ENCODE measurements at regions not wholly inside any gene's neighbourhood (a gene's known extent, or its start where the extent isn't known, plus 50 kb on each side); places are given as distances from the start of the nearest gene placed in this dataset.

DNA sequence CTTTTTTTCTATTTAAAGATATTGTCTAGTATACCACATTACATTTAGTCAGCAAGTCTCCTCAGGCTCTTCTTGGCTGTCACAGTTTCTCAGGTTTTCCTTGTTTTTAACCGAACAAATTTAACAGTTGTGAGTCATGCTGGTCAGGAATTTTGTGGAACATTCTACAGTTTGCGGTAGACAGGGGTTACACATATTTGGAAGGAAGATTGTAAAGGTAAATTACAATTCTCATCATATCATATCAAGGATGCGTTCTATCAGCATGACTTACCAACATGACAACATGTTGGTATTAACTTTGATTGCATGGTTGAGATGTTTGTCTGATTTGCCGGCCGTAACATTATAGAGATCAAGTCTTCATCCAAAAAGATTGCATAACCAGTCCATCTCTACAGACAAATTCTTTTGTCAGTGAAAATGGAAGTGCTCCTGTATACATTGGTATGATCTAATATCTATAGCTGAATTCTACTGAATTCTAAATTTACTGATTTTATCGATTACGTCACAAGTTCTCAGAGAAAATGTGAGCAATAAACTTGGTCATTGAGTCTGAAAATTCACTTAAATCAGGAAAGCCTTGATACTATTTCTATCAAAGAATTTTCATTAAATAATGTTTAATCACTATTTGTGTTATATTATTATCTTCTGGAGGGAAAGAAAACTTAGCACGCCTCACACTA, 664.4 kb upstream of the SLC8A1 start:
- H3K27ac Mint-ChIP-seq, result no peak overlapping the region
- no peaks in the 10 kb centered on the region for H3K4me1 Mint-ChIP-seq
- H3K9me3 Mint-ChIP-seq, result peaks cover 0 to 18% (median 6%) of the 10 kb centered on the region in 6 donors
- no peaks in the 10 kb centered on the region for H3K36me3 Mint-ChIP-seq
- no peak overlapping the region for H3K4me3 Mint-ChIP-seq
- no peak for DNase-seq
- H3K27me3 Mint-ChIP-seq (ENCODE audit: low read depth in 3 of 3), result peaks cover 0 to 2% (median 0%) of the 10 kb centered on the region in 3 donors

DNA sequence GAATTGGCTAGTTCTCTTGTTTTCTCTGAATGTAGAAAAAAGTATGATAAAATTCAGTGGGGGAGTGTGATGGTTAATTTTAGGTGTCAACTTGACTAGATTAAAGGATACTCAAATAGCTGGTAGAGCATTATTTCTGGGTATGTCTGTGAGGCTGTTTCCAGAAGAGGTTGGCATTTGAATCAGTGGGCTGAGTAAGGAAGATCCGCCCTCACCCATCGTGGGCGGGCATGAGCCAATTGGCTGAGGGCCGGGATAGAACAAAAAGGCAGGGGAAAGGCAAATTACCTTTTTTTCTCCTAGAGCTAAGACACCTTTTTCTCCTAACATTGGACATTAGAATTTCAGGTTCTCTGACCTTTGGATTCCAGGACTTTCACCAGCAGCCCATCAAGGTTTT, 667.6 kb upstream of the SLC8A1 start:
- H3K4me3 Mint-ChIP-seq, result no peak overlapping the region

DNA sequence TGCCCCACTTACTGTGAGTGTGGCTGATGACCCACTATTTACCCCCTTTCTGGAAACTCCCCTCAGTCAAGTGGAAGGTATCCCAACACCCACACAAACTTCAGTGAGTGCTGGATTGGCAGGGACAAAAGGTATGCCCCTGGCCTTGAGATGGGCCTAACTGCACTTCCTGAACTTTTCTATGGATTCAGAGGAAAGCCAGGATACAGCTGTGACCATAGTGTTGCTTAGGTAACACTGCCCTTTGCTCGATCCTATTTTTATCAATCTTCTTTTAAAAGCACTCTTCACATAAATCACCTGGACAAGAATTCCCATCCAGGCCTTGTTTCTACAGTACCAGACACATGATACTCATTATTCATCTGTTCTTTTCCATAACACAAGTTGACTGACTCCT, 671.5 kb upstream of the SLC8A1 start:
- peaks cover 1 to 22% (median 8%) of the 10 kb centered on the region in 6 donors for H3K9me3 Mint-ChIP-seq
- H3K36me3 Mint-ChIP-seq, result no peaks in the 10 kb centered on the region
- H3K27ac Mint-ChIP-seq, result no peak overlapping the region
- no peak for DNase-seq
- H3K27me3 Mint-ChIP-seq (ENCODE audit: low read depth in 3 of 3), result no peaks in the 10 kb centered on the region
- H3K4me3 Mint-ChIP-seq, result no peak overlapping the region
- no peaks in the 10 kb centered on the region for H3K4me1 Mint-ChIP-seq

More for the DNA sequence above, 667.6 kb upstream of the SLC8A1 start:
- DNase-seq, result no peak
- no peaks in the 10 kb centered on the region for H3K36me3 Mint-ChIP-seq
- H3K27ac Mint-ChIP-seq, result no peak overlapping the region
- H3K9me3 Mint-ChIP-seq, result peaks cover 1 to 21% (median 6%) of the 10 kb centered on the region in 6 donors
- H3K4me1 Mint-ChIP-seq, result no peaks in the 10 kb centered on the region
- H3K27me3 Mint-ChIP-seq (ENCODE audit: low read depth in 3 of 3), result peaks cover 0 to 2% (median 0%) of the 10 kb centered on the region in 3 donors

DNA sequence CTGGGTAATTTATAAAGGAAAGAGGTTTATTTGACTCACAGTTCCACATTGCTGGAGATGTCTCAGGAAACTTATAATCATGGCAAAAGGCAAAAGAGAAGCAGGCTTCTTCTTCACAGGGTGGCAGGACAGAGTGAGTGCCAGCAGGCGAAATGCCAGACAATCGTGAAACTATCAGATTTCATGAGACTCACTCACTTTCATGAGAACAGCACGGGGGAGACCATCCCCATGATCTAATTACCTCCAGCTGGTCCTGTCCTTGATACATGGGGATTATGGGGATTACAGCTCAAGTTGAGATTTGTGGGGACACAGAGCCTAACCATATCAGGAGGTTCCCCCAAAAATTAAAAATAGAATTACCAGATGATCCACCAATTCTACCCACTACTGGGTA, 675.5 kb upstream of the SLC8A1 start:
- Mint-ChIP-seq H3K27ac (no peak overlapping the region), H3K4me1 (no peaks in the 10 kb centered on the region), H3K36me3 (no peaks in the 10 kb centered on the region), H3K9me3 (peaks cover 0 to 12% (median 8%) of the 10 kb centered on the region in 6 donors), H3K27me3 (ENCODE audit: low read depth in 3 of 3) (no peaks in the 10 kb centered on the region), H3K4me3 (no peak overlapping the region)
- DNase-seq, result no peak

DNA sequence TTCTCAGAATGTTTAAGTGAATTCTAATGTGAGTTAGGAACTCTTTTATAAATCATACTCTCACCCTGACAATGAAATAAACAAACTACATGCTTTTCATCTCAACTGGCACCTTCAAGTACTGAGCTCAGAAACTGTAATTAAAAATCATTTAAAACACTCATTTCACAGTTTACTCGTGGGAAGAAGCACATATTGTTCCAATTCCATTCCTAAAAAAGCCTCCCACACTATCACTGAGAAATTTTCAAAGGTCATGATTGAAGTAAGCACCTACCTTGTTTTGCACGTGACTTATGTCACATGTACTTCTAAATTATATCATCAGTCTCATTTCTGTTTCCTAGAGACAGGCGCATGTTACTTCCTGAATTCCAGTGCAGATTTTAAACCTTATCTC, 678.1 kb upstream of the SLC8A1 start:
- Mint-ChIP-seq H3K27me3 (ENCODE audit: low read depth in 3 of 3) (no peaks in the 10 kb centered on the region), H3K27ac (no peak overlapping the region), H3K9me3 (peaks cover 0 to 5% (median 1%) of the 10 kb centered on the region in 6 donors), H3K4me3 (no peak overlapping the region), H3K36me3 (no peaks in the 10 kb centered on the region), H3K4me1 (no peaks in the 10 kb centered on the region)
- DNase-seq, result no peak

DNA sequence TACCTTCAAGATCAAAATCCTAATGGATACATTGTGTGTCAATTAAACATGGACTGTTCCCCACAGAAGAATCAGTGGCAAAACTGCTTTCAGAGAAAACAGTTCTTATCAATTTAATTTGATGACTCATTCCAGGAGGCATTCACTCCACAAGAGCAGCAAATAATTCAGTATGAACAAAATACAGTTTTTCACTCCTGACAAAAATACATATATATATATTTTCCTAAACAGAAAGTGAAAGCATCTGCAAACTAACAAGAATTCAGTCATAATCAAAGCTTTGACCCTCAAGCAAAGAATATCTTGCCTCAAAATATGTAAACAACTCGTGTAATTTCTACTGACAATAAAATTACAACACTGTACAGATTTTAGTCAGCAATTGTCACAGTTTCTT, 685.1 kb upstream of the SLC8A1 start:
- Mint-ChIP-seq H3K4me1 (no peaks in the 10 kb centered on the region), H3K36me3 (no peaks in the 10 kb centered on the region), H3K9me3 (peaks cover 0 to 3% (median 0%) of the 10 kb centered on the region in 6 donors), H3K27ac (no peak overlapping the region), H3K4me3 (no peak overlapping the region), H3K27me3 (ENCODE audit: low read depth in 3 of 3) (peaks cover 0 to 1% (median 0%) of the 10 kb centered on the region in 3 donors)
- no peak for DNase-seq

DNA sequence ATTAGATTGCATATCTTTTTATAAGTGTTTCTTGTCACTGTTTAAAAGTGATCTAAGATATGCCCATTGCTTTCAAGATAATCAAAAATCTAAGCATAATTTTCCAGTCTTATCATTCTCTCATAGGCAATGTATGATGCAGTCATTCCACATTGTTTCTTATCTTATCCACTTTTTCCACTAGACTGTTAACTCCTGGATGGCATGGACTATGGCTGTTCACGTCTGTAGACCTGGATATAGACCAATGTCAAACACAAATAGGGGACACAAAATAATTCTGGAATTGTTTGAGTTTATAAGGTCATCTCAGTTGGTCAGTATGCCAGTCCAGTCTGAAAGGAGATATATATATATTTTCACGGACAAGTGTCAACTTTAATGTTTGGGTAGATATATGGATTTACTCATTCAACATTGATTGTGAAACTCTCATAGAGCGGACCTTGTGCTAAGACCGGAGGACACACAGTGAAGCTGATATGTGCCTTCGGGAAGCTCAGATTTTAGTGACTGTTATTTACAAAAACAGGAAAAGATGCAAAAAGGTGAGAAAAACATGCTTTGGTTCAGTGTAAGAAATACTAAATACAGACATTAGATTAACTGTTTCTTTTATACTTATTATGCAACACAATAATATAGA, 689.4 kb upstream of the SLC8A1 start:
- Mint-ChIP-seq H3K4me1 (no peaks in the 10 kb centered on the region), H3K27me3 (ENCODE audit: low read depth in 3 of 3) (peaks cover 0 to 1% (median 0%) of the 10 kb centered on the region in 3 donors), H3K27ac (no peak overlapping the region), H3K9me3 (peaks cover 0 to 4% (median 0%) of the 10 kb centered on the region in 6 donors), H3K36me3 (no peaks in the 10 kb centered on the region), H3K4me3 (no peak overlapping the region)
- no peak for DNase-seq

DNA sequence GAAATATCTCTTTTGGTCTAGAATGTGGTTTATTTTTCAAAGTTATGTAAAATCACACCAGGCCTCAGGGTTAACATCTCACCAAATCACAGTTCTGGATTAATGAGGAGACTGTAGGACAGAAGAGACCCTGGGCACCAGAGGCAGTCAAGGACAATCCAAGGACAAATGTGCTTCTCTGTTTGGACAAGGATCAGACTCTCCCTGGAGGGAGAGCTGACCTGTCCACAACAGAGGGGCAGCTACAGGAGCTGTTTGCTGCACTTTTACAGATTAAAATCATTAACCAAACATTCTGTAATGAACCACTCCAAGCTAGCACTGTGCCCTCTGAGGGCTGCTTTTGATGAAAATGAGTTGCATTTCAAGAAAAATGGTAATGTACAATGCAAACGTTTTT, 690.6 kb upstream of the SLC8A1 start:
- H3K36me3 Mint-ChIP-seq, result no peaks in the 10 kb centered on the region
- no peaks in the 10 kb centered on the region for H3K4me1 Mint-ChIP-seq

DNA sequence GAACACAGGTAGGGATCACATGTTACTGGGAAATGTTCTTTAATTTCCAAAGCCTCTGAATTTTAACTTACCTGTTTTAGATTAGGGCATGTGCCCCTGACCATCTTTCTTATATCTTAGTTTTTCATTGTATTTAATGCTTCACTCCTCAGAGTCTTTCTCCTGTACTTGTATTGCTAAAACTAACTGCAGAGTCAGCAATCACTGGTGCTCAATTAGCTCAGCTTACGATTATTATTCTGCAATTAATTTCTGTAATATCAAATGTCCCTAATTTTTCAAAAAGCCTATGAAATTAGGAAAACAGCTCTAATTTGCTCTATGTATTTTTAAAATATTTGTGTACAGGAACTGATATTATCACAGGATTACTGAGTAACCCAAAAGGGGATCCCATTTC, 693.2 kb upstream of the SLC8A1 start:
- no peaks in the 10 kb centered on the region for H3K4me1 Mint-ChIP-seq
- peaks cover 0 to 1% (median 0%) of the 10 kb centered on the region in 3 donors for H3K27me3 Mint-ChIP-seq (ENCODE audit: low read depth in 3 of 3)
- no peak overlapping the region for H3K27ac Mint-ChIP-seq
- peaks cover 0 to 5% (median 0%) of the 10 kb centered on the region in 6 donors for H3K9me3 Mint-ChIP-seq
- DNase-seq, result no peak
- no peaks in the 10 kb centered on the region for H3K36me3 Mint-ChIP-seq
- H3K4me3 Mint-ChIP-seq, result no peak overlapping the region

More for the DNA sequence above, 690.6 kb upstream of the SLC8A1 start:
- H3K9me3 Mint-ChIP-seq, result peaks cover 0 to 4% (median 0%) of the 10 kb centered on the region in 6 donors
- no peak overlapping the region for H3K27ac Mint-ChIP-seq
- peaks cover 0 to 1% (median 0%) of the 10 kb centered on the region in 3 donors for H3K27me3 Mint-ChIP-seq (ENCODE audit: low read depth in 3 of 3)
- no peak for DNase-seq
- no peak overlapping the region for H3K4me3 Mint-ChIP-seq

DNA sequence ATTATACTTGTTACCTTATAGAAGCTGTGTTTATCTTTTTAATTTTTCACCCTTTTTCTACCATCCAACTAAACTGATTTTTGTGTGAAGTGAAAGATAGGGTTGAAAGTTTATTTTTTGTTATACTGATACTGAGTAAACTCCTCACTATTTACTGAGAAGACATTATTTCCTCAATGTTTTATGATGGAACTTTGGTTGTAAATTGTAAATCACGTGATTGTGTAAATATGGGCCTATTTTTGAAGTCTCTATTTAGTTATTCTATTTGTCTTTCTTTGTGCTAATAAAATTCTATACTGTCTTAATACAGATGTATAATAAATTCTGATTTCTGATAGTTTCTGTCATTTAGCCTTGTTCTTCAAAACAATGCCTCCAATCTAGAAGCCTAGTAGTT, 697.2 kb upstream of the SLC8A1 start:
- Mint-ChIP-seq H3K27me3 (ENCODE audit: low read depth in 3 of 3) (peaks cover 0 to 3% (median 0%) of the 10 kb centered on the region in 3 donors), H3K27ac (no peak overlapping the region), H3K4me3 (no peak overlapping the region), H3K9me3 (peaks cover 0 to 5% (median 0%) of the 10 kb centered on the region in 6 donors), H3K4me1 (no peaks in the 10 kb centered on the region), H3K36me3 (no peaks in the 10 kb centered on the region)
- no peak for DNase-seq

DNA sequence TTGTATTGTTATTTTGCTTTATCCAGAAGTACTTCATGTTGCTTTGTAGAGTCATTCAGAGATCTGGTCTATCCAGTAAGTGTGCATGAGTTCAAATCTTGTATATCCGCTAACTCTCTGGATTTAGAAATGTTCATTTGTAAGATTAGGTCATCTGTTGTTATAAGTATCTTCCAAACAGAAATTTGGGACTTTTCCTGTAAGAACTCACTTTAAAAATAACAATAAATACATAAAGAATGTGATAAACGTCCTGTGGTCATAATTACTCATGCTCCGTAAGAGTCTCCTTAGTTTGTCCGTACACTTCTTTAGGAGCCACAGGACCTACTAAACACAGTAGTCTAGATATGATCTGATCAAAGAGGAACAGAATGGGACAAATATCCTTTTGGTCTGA, 699.9 kb upstream of the SLC8A1 start:
- Mint-ChIP-seq H3K36me3 (no peaks in the 10 kb centered on the region), H3K9me3 (peaks cover 0 to 7% (median 3%) of the 10 kb centered on the region in 6 donors), H3K27ac (no peak overlapping the region), H3K4me1 (no peaks in the 10 kb centered on the region), H3K4me3 (no peak overlapping the region), H3K27me3 (ENCODE audit: low read depth in 3 of 3) (peaks cover 0 to 3% (median 0%) of the 10 kb centered on the region in 3 donors)
- DNase-seq, result no peak

DNA sequence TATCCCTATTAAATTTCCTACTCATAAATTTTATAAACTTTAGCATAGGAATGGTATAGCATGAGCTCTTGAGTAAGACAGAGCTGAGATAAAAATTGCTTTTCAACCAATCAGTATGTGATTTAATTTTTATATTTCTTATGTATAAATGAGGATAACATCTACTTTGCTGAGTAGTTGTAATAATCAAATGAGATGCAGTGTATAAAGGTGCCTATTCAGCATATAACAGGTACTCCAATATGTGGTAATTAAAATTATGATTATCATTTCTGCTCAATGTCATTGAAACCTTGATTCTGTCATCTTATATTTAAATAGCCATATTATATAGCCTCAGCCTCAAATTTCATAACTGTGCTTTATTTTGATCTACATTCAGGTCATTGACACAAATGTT, 700.4 kb upstream of the SLC8A1 start:
- DNase-seq, result no peak
- Mint-ChIP-seq H3K27me3 (ENCODE audit: low read depth in 3 of 3) (peaks cover 0 to 3% (median 0%) of the 10 kb centered on the region in 3 donors), H3K27ac (no peak overlapping the region), H3K4me1 (no peaks in the 10 kb centered on the region), H3K36me3 (no peaks in the 10 kb centered on the region), H3K9me3 (peaks cover 0 to 13% (median 7%) of the 10 kb centered on the region in 6 donors), H3K4me3 (no peak overlapping the region)

DNA sequence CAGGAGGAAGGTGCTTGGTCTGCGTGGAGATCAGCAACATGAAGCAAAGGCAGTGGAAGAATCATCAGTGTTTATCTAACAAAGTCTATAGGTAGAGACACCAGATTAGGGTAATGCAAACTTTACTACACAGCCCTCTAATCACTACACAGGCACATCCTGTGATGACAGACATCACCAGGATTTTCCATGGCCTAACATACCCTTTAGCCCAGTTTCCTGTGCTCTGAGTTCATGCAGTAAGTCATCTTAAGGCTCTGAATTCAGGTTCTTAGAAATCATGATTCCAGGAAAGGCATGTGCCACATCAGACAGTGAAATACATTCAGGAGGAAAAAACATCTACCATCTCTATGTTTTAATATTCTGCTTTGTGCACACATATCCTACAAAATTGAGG, 708.5 kb upstream of the SLC8A1 start:
- H3K36me3 Mint-ChIP-seq, result no peaks in the 10 kb centered on the region
- no peak overlapping the region for H3K27ac Mint-ChIP-seq
- no peaks in the 10 kb centered on the region for H3K4me1 Mint-ChIP-seq
- no peak overlapping the region for H3K4me3 Mint-ChIP-seq
- peaks cover 3 to 13% (median 6%) of the 10 kb centered on the region in 6 donors for H3K9me3 Mint-ChIP-seq
- DNase-seq, result no peak
- H3K27me3 Mint-ChIP-seq (ENCODE audit: low read depth in 3 of 3), result no peaks in the 10 kb centered on the region

DNA sequence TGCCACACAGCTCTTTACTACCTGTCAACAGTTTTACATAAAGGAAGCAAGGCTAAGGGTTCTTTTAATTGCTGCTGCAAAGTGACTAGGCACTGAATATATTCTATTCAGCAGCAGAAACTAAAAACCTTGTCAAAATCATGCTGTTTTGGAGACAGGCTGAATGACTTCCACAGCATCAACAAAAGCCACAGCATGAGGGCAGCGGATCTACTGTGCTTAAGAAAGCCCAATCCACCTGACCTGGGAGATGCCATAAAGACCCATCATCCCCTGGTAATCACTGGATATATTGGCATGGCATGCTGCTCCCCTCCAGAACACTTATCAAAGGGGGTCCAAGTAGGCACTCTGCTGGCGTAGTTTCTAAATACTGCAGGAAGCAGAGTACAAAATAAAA, 715.1 kb upstream of the SLC8A1 start:
- Mint-ChIP-seq H3K36me3 (no peaks in the 10 kb centered on the region), H3K4me1 (no peaks in the 10 kb centered on the region), H3K27me3 (ENCODE audit: low read depth in 3 of 3) (no peaks in the 10 kb centered on the region), H3K27ac (no peak overlapping the region), H3K4me3 (no peak overlapping the region), H3K9me3 (peaks cover 0 to 11% (median 3%) of the 10 kb centered on the region in 6 donors)
- DNase-seq, result no peak

Measured in immature natural killer cell (primary cell).